ENCODE measurements at regions not wholly inside any gene's neighbourhood (a gene's known extent, or its start where the extent isn't known, plus 50 kb on each side); places are given as distances from the start of the nearest gene placed in this dataset.
"Not testable (repeated sequence)": the region's sequence is repeated elsewhere in the genome, so short reads cannot be mapped to it uniquely, and the experiment has no call there.

GRCh38 chr2:153533803-153534202 lies 55.2 kb upstream of the RPRM start:
- H2BK12ac ChIP-seq (ENCODE audit: low read depth, low read length); H3K4me1 ChIP-seq (replicated peaks in 1 of 4; ENCODE audit: control insufficient read depth in 3 of 4, insufficient read depth in 4 of 4, low read length in 3 of 4); H4K20me1 ChIP-seq (replicated peaks in 1 of 2; ENCODE audit: control insufficient read depth in 1 of 2, insufficient read depth in 2 of 2, low read length in 2 of 2); POLR2A ChIA-PET (ENCODE audit: partially characterized antibody); H4K8ac ChIP-seq (ENCODE audit: extremely low read depth, insufficient read depth, low read length); H3K14ac ChIP-seq (ENCODE audit: insufficient read length); H3K4me2 ChIP-seq (ENCODE audit: insufficient read depth in 1 of 2, low read depth in 2 of 2, low read length in 2 of 2); H3K4ac ChIP-seq (replicated peaks; ENCODE audit: insufficient read length, low read depth, low read length); H2BK15ac ChIP-seq (ENCODE audit: low read length); H3K36me3 ChIP-seq (ENCODE audit: control insufficient read depth in 2 of 4, insufficient read depth in 4 of 4, low read length in 3 of 4); H2AFZ ChIP-seq (ENCODE audit: low read length); H3K23ac ChIP-seq (ENCODE audit: insufficient read length); H2BK120ac ChIP-seq (replicated peaks; ENCODE audit: low read depth, low read length); DNase-seq (ENCODE audit: low read depth in 1 of 2, low spot score in 2 of 2); H3K18ac ChIP-seq (ENCODE audit: extremely low read depth, low read length); H3K79me1 ChIP-seq (ENCODE audit: low read depth, low read length); H3K79me2 ChIP-seq (ENCODE audit: control insufficient read depth in 1 of 2, insufficient read depth in 2 of 2, low read length in 2 of 2); FAIRE-seq; H3K27ac ChIP-seq (ENCODE audit: low read depth, low read length); H4K5ac ChIP-seq (ENCODE audit: insufficient read length, low read depth, low read length); H3K4me3 ChIP-seq (ENCODE audit: extremely low read depth in 1 of 4, insufficient read depth in 2 of 4, low read depth in 3 of 4, low read length in 4 of 4); H2BK20ac ChIP-seq (ENCODE audit: low read length); H2AK5ac ChIP-seq (ENCODE audit: low read depth, low read length); H3K27me3 ChIP-seq (replicated peaks in 1 of 4; ENCODE audit: control insufficient read depth in 3 of 4, extremely low read depth in 1 of 4, insufficient read depth in 3 of 4, low read length in 3 of 4); H3K23me2 ChIP-seq (ENCODE audit: low read depth, low read length); H3K56ac ChIP-seq (replicated peaks; ENCODE audit: insufficient read length, low read depth, low read length); H3K9ac ChIP-seq (replicated peaks in 1 of 4; ENCODE audit: extremely low read depth in 1 of 4, low read depth in 3 of 4, low read length in 3 of 4): not testable (repeated sequence)
- Histone ChIP-seq H3K9me3 (ENCODE audit: insufficient read depth in 2 of 2, low read depth in 1 of 2, low read length in 1 of 2) (peaks cover 8 to 17% of the 10 kb centered on the region in 2 experiments; a peak in 3 of 4 replicates), H2BK5ac (ENCODE audit: low read depth, low read length) (peak overlapping the region; percentile 71; the same call in 1 of the 2 replicates), H4K91ac (replicated peaks; ENCODE audit: insufficient read length, low read length) (peak overlapping the region; percentile 55)
- CTCF ChIA-PET (ENCODE audit: partially characterized antibody) = interaction anchor here (1.2 kb wide), 1 partner anchor 15 kb away, joined by 5 read pairs; no protein-coding TSS in a partner anchor
- WGBS, 2 experiments (ENCODE audit: extremely low coverage in 1 of 2, insufficient coverage in 1 of 2, insufficient read length in 1 of 2, insufficient replicate concordance in 2 of 2, low coverage in 1 of 2, low lambda C conversion rate in 2 of 2, missing lambda C conversion rate in 1 of 2) = 100% methylated on average over 4 of the region's 4 CpGs; no CpG with 5 or more reads in 1 of the 2 experiments
